ENCODE measurements at regions not wholly inside any gene's neighbourhood (a gene's known extent, or its start where the extent isn't known, plus 50 kb on each side); places are given as distances from the start of the nearest gene placed in this dataset.

GRCh38 chr2:104078431-104079157, 775.3 kb upstream of the POU3F3 start:
- DNase-seq (ENCODE audit: low read depth), result no peak
- H3K36me3 ChIP-seq (ENCODE audit: control insufficient read depth, insufficient read depth, low read length), result no peaks in the 10 kb centered on the region
- H3K27me3 ChIP-seq (ENCODE audit: control insufficient read depth, insufficient read depth, low read length), result no peaks in the 10 kb centered on the region
- TF ChIP-seq CTCF (IDR thresholded peaks at IDR 0.05; ENCODE audit: insufficient read depth, low read length, poor library complexity, severe bottlenecking), result no peak
- no peak overlapping the region for H3K4me3 ChIP-seq (ENCODE audit: low read depth, low read length)

GRCh38 chr2:104088745-104089144, 765.2 kb upstream of the POU3F3 start:
- no peak for DNase-seq (ENCODE audit: low read depth)
- no peak overlapping the region for H3K4me3 ChIP-seq (ENCODE audit: low read depth, low read length)
- H3K27me3 ChIP-seq (ENCODE audit: control insufficient read depth, insufficient read depth, low read length), result no peaks in the 10 kb centered on the region
- no peak for TF ChIP-seq CTCF (IDR thresholded peaks at IDR 0.05; ENCODE audit: insufficient read depth, low read length, poor library complexity, severe bottlenecking)
- no peaks in the 10 kb centered on the region for H3K36me3 ChIP-seq (ENCODE audit: control insufficient read depth, insufficient read depth, low read length)

GRCh38 chr2:104090407-104090806, 763.5 kb upstream of the POU3F3 start:
- no peak for DNase-seq (ENCODE audit: low read depth)
- no peak overlapping the region for H3K4me3 ChIP-seq (ENCODE audit: low read depth, low read length)
- TF ChIP-seq CTCF (IDR thresholded peaks at IDR 0.05; ENCODE audit: insufficient read depth, low read length, poor library complexity, severe bottlenecking), result no peak
- no peaks in the 10 kb centered on the region for H3K27me3 ChIP-seq (ENCODE audit: control insufficient read depth, insufficient read depth, low read length)
- no peaks in the 10 kb centered on the region for H3K36me3 ChIP-seq (ENCODE audit: control insufficient read depth, insufficient read depth, low read length)

- Histone ChIP-seq H3K4me3 (ENCODE audit: low read depth, low read length) (no peak overlapping the region), H3K27me3 (ENCODE audit: control insufficient read depth, insufficient read depth, low read length) (no peaks in the 10 kb centered on the region), H3K36me3 (ENCODE audit: control insufficient read depth, insufficient read depth, low read length) (no peaks in the 10 kb centered on the region)
- DNase-seq (ENCODE audit: low read depth), result no peak
- TF ChIP-seq CTCF (IDR thresholded peaks at IDR 0.05; ENCODE audit: insufficient read depth, low read length, poor library complexity, severe bottlenecking), result no peak
Observed at GRCh38 chr2:104091894-104092293, 762.0 kb upstream of the POU3F3 start.

GRCh38 chr2:104092886-104093285, 761.0 kb upstream of the POU3F3 start:
- no peak for DNase-seq (ENCODE audit: low read depth)
- no peaks in the 10 kb centered on the region for H3K27me3 ChIP-seq (ENCODE audit: control insufficient read depth, insufficient read depth, low read length)
- H3K4me3 ChIP-seq (ENCODE audit: low read depth, low read length), result no peak overlapping the region
- H3K36me3 ChIP-seq (ENCODE audit: control insufficient read depth, insufficient read depth, low read length), result no peaks in the 10 kb centered on the region
- TF ChIP-seq CTCF (IDR thresholded peaks at IDR 0.05; ENCODE audit: insufficient read depth, low read length, poor library complexity, severe bottlenecking), result no peak

GRCh38 chr2:104102615-104103014, 751.3 kb upstream of the POU3F3 start:
- no peaks in the 10 kb centered on the region for H3K27me3 ChIP-seq (ENCODE audit: control insufficient read depth, insufficient read depth, low read length)
- TF ChIP-seq CTCF (IDR thresholded peaks at IDR 0.05; ENCODE audit: insufficient read depth, low read length, poor library complexity, severe bottlenecking), result no peak
- H3K4me3 ChIP-seq (ENCODE audit: low read depth, low read length), result no peak overlapping the region
- no peak for DNase-seq (ENCODE audit: low read depth)
- no peaks in the 10 kb centered on the region for H3K36me3 ChIP-seq (ENCODE audit: control insufficient read depth, insufficient read depth, low read length)
